HEK293 (cell line): ENCODE measurements at regions not wholly inside any gene's neighbourhood (a gene's known extent, or its start where the extent isn't known, plus 50 kb on each side); places are given as distances from the start of the nearest gene placed in this dataset.

ENCODE experiments used
- ZBTB7A ChIP-seq: fragments of 450-650 bp; formaldehyde crosslinking; IDR thresholded peaks from 2 replicates; pipeline ENCODE4 v1.5.1; 2016; ENCODE audit warnings: low read depth, missing biosample characterization, missing genetic modification characterization
- ZFHX2 ChIP-seq: fragments of 450-650 bp; formaldehyde crosslinking; conservative IDR thresholded peaks from 2 replicates; pipeline ENCODE4 v1.5.1; 2016; ENCODE audit warnings: missing biosample characterization, missing genetic modification characterization
- ZNF146 ChIP-seq: fragments of 450-650 bp; formaldehyde crosslinking; IDR thresholded peaks from 2 replicates; pipeline ENCODE4 v1.5.1; 2016; ENCODE audit warnings: missing biosample characterization, missing genetic modification characterization
- ZNF600 ChIP-seq: fragments of 450-650 bp; formaldehyde crosslinking; IDR thresholded peaks from 2 replicates; pipeline ENCODE4 v1.5.1; 2016; ENCODE audit warnings: missing biosample characterization, missing genetic modification characterization
- TF ChIP-seq, protein P1 (sequence below): fragments of 450-650 bp; IDR thresholded peaks from 2 replicates; pipeline ENCODE4 v1.5.1; 2018; ENCODE audit warnings: missing biosample characterization, missing genetic modification characterization

DNA sequence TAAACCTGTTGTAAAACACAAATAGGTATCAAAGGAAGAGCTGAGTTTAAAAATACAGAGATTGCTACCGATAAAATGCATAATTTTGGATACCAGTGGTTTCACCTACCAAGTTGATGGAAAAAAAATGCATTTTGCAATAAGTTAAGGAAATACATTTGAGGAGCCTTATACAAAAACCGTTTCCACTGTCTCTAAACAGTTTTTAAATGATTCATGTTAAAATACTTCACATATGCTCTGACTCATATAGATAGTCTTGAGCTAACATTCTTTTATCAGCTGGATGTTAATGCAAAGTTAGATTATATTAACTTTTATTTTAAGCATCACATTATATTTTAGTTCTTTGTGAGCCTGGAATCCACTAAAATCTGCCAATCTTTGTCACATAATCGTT, 50.6 kb upstream of the ANKRD17 start (continued):
- TF ChIP-seq ZNF600 (tag by site-specific recombination) (no peak), ZNF146 (tag by site-specific recombination) (no peak), ZBTB7A (tag by site-specific recombination) (no peak), ZFHX2 (tag by site-specific recombination) (no peak)
- TF ChIP-seq, protein P1, sequence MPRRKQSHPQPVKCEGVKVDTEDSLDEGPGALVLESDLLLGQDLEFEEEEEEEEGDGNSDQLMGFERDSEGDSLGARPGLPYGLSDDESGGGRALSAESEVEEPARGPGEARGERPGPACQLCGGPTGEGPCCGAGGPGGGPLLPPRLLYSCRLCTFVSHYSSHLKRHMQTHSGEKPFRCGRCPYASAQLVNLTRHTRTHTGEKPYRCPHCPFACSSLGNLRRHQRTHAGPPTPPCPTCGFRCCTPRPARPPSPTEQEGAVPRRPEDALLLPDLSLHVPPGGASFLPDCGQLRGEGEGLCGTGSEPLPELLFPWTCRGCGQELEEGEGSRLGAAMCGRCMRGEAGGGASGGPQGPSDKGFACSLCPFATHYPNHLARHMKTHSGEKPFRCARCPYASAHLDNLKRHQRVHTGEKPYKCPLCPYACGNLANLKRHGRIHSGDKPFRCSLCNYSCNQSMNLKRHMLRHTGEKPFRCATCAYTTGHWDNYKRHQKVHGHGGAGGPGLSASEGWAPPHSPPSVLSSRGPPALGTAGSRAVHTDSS, result no peak
